OCI-LY3 (cell line): ENCODE measurements at regions not wholly inside any gene's neighbourhood (a gene's known extent, or its start where the extent isn't known, plus 50 kb on each side); places are given as distances from the start of the nearest gene placed in this dataset.

Source experiments
- H2AFZ ChIP-seq: fragments of 200-600, 300-600 bp; shearing (Covaris generic); 2 replicates; pipeline ENCODE4 v1.6.0; 2014; ENCODE audit warnings: antibody characterized with exemption, low read depth, low read length
- H3K27ac ChIP-seq: fragments of 200-600, 300-600 bp; sonication (generic); 2 replicates; pipeline ENCODE4 v1.5.1; 2014; ENCODE audit warnings: mild to moderate bottlenecking, low read length, moderate library complexity, mixed read lengths
- H3K27me3 ChIP-seq: fragments of 200-600, 300-600 bp; sonication (generic); 2 replicates; pipeline ENCODE4 v1.6.1; 2014; ENCODE audit warnings: low read depth, low read length, mixed read lengths
- H3K36me3 ChIP-seq: fragments of 200-600, 300-600 bp; sonication (generic); replicated peaks from 2 replicates; pipeline ENCODE3; 2014; ENCODE audit warnings: low read depth, low read length, mixed read lengths
- H3K4me1 ChIP-seq: fragments of 300-600, 200-600 bp; sonication (generic); 2 replicates; pipeline ENCODE4 v1.6.1; 2014; ENCODE audit warnings: low read length, mixed read lengths
- H3K4me2 ChIP-seq: fragments of 200-600, 300-600 bp; sonication (generic); 2 replicates; pipeline ENCODE4 v1.6.1; 2014; ENCODE audit warnings: low read length, mixed read lengths
- H3K4me3 ChIP-seq: fragments of 300-600, 200-600 bp; sonication (generic); 2 replicates; pipeline ENCODE4 v1.5.1; 2014; ENCODE audit warnings: antibody characterized with exemption, mild to moderate bottlenecking, low read length, moderate library complexity
- H3K79me2 ChIP-seq: fragments of 300-600, 200-600 bp; shearing (Covaris generic); 2 replicates; pipeline ENCODE4 v1.6.1; 2014; ENCODE audit warnings: mild to moderate bottlenecking, low read length, mixed read lengths
- H3K9ac ChIP-seq: fragments of 300-600, 200-600 bp; shearing (Covaris generic); 2 replicates; pipeline ENCODE4 v1.6.0; 2014; ENCODE audit warnings: mild to moderate bottlenecking, low read length, moderate library complexity
- H3K9me3 ChIP-seq: fragments of 200-600, 300-600 bp; shearing (Covaris generic); 2 replicates; pipeline ENCODE4 v1.6.1; 2014; ENCODE audit warnings: low read length, mixed read lengths; ENCODE audit not compliant: insufficient read depth
- H4K20me1 ChIP-seq: fragments of 200-600, 300-600 bp; sonication (generic); 2 replicates; pipeline ENCODE4 v1.6.1; 2016; ENCODE audit warnings: low read length, mixed read lengths; ENCODE audit not compliant: insufficient read depth
- EZH2phosphoT487 ChIP-seq: fragments of 200-600 bp; shearing (Covaris generic); IDR thresholded peaks from 2 replicates; pipeline ENCODE4 v1.6.1; 2018; ENCODE audit warnings: antibody characterized with exemption, mixed run types, low read depth
- TF ChIP-seq, protein P1 (sequence below): fragments of 200-600, 300-600 bp; sonication (generic); IDR thresholded peaks from 2 replicates; pipeline ENCODE4 v1.5.1; 2014; ENCODE audit warnings: antibody characterized with exemption, low read length, low read depth

- Histone ChIP-seq H3K79me2 (no peaks in the 10 kb centered on the region), H3K36me3 (no peaks in the 10 kb centered on the region), H3K4me3 (no peak overlapping the region), H3K9me3 (no peaks in the 10 kb centered on the region; the same call in 1 of the 2 replicates), H3K4me2 (no peak overlapping the region), H2AFZ (no peak overlapping the region), H3K27me3 (peaks cover 25% of the 10 kb centered on the region), H3K9ac (no peak overlapping the region), H3K4me1 (peaks cover 16% of the 10 kb centered on the region), H3K27ac (no peak overlapping the region), H4K20me1 (no peaks in the 10 kb centered on the region)
- TF ChIP-seq, protein P1, sequence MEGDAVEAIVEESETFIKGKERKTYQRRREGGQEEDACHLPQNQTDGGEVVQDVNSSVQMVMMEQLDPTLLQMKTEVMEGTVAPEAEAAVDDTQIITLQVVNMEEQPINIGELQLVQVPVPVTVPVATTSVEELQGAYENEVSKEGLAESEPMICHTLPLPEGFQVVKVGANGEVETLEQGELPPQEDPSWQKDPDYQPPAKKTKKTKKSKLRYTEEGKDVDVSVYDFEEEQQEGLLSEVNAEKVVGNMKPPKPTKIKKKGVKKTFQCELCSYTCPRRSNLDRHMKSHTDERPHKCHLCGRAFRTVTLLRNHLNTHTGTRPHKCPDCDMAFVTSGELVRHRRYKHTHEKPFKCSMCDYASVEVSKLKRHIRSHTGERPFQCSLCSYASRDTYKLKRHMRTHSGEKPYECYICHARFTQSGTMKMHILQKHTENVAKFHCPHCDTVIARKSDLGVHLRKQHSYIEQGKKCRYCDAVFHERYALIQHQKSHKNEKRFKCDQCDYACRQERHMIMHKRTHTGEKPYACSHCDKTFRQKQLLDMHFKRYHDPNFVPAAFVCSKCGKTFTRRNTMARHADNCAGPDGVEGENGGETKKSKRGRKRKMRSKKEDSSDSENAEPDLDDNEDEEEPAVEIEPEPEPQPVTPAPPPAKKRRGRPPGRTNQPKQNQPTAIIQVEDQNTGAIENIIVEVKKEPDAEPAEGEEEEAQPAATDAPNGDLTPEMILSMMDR = no peak
- TF ChIP-seq EZH2phosphoT487 = no peak
Observed at GRCh38 chr13:95480791-95481780, 71.4 kb upstream of the CLDN10 start.

GRCh38 chr13:95484052-95484451, 68.5 kb upstream of the CLDN10 start:
- peaks cover 15% of the 10 kb centered on the region for H3K4me1 ChIP-seq
- no peak for TF ChIP-seq EZH2phosphoT487
- no peaks in the 10 kb centered on the region for H3K79me2 ChIP-seq
- H3K9me3 ChIP-seq = no peaks in the 10 kb centered on the region
- H3K4me3 ChIP-seq = no peak overlapping the region
- H3K4me2 ChIP-seq = no peak overlapping the region
- H3K27ac ChIP-seq = no peak overlapping the region
- no peak overlapping the region for H3K9ac ChIP-seq
- no peak overlapping the region for H2AFZ ChIP-seq
- no peaks in the 10 kb centered on the region for H4K20me1 ChIP-seq
- H3K27me3 ChIP-seq = peaks cover 16% of the 10 kb centered on the region
- H3K36me3 ChIP-seq = no peaks in the 10 kb centered on the region

GRCh38 chr13:95485045-95485517, 67.4 kb upstream of the CLDN10 start:
- Histone ChIP-seq H3K4me1 (peaks cover 5% of the 10 kb centered on the region), H2AFZ (no peak overlapping the region), H3K27ac (no peak overlapping the region), H3K9ac (no peak overlapping the region), H3K4me3 (no peak overlapping the region), H3K79me2 (no peaks in the 10 kb centered on the region), H4K20me1 (no peaks in the 10 kb centered on the region), H3K27me3 (peaks cover 16% of the 10 kb centered on the region), H3K36me3 (no peaks in the 10 kb centered on the region), H3K9me3 (no peaks in the 10 kb centered on the region), H3K4me2 (no peak overlapping the region)
- TF ChIP-seq, protein P1 = no peak
- no peak for TF ChIP-seq EZH2phosphoT487

GRCh38 chr13:95485518-95486144, 66.9 kb upstream of the CLDN10 start:
- H3K9me3 ChIP-seq = no peaks in the 10 kb centered on the region
- no peak overlapping the region for H3K4me2 ChIP-seq
- H3K9ac ChIP-seq = no peak overlapping the region
- H4K20me1 ChIP-seq = no peaks in the 10 kb centered on the region
- H3K36me3 ChIP-seq = no peaks in the 10 kb centered on the region
- H3K27ac ChIP-seq = no peak overlapping the region
- no peak overlapping the region for H2AFZ ChIP-seq
- peaks cover 16% of the 10 kb centered on the region for H3K27me3 ChIP-seq
- TF ChIP-seq EZH2phosphoT487 = no peak
- TF ChIP-seq, protein P1 = no peak
- no peaks in the 10 kb centered on the region for H3K79me2 ChIP-seq
- no peaks in the 10 kb centered on the region for H3K4me1 ChIP-seq
- H3K4me3 ChIP-seq = no peak overlapping the region
